Panc1 (cell line): ENCODE measurements at regions not wholly inside any gene's neighbourhood (a gene's known extent, or its start where the extent isn't known, plus 50 kb on each side); places are given as distances from the start of the nearest gene placed in this dataset.

Experiments
- ATAC-seq: fragments of 200-7000 bp; cut with Tn5 transposase; 2 replicates; pipeline ENCODE4 v1.9.1; 2020; ENCODE audit warnings: mild to moderate bottlenecking, moderate library complexity
- BruUV-seq: library from RNA; stranded (reverse); fragments of 400-500 nt; replicated peaks from 2 replicates; lab custom pipeline; 2021; lab: Mats Ljungman, UMichigan
- CTCF ChIA-PET: fragments of 300-600 bp; sonication (Branson Sonifier 250); formaldehyde crosslinking; loops from one replicate; lab custom pipeline; 2022; ENCODE audit warnings: antibody characterized with exemption; lab: Charles Lee
- POLR2A ChIA-PET: fragments of 300-600 bp; sonication (Branson Sonifier 250); formaldehyde crosslinking; loops from one replicate; lab custom pipeline; 2022; ENCODE audit warnings: antibody characterized with exemption; lab: Charles Lee
- DNase-seq: peaks from one replicate; pipeline ENCODE4 v3.0.0-alpha.2; 2010; ENCODE audit warnings: low read depth, low spot score
- H3K27ac ChIP-seq: 2 replicates; pipeline ENCODE4 v1.5.1; 2011; ENCODE audit warnings: mild to moderate bottlenecking, low read length, inconsistent platforms
- H3K27me3 ChIP-seq: fragments of 200-500 bp; sonication (Bioruptor generic); 2 replicates; pipeline ENCODE4 v1.6.0; 2014; ENCODE audit warnings: low read length, inconsistent platforms; ENCODE audit not compliant: control insufficient read depth, insufficient read depth
- H3K36me3 ChIP-seq: fragments of 200-500 bp; sonication (Bioruptor generic); 2 replicates; pipeline ENCODE4 v1.5.1; 2014; ENCODE audit warnings: inconsistent platforms, mild to moderate bottlenecking, low read length, moderate library complexity; ENCODE audit not compliant: control insufficient read depth, insufficient read depth
- H3K4me1 ChIP-seq: 2 replicates; pipeline ENCODE4 v1.5.1; 2011; ENCODE audit warnings: inconsistent platforms, mild to moderate bottlenecking, low read length, moderate library complexity; ENCODE audit not compliant: control insufficient read depth, insufficient read depth
- H3K4me3 ChIP-seq, 2 experiments: 2 replicates each; pipeline ENCODE4 v1.5.1; 2011 to 2012; ENCODE audit warnings: low read depth in 2 of 2, low read length in 2 of 2, mild to moderate bottlenecking in 2 of 2, inconsistent platforms in 1 of 2, moderate library complexity in 1 of 2
- H3K9me3 ChIP-seq: fragments of 200-500 bp; sonication (Bioruptor generic); 2 replicates; pipeline ENCODE4 v1.5.1; 2014; ENCODE audit warnings: low read depth, mild to moderate bottlenecking, inconsistent platforms, low read length, moderate library complexity; ENCODE audit not compliant: control insufficient read depth, insufficient read depth
- CTCF ChIP-seq: fragments of 450-650 bp; IDR thresholded peaks from 2 replicates; pipeline ENCODE4 v1.5.1; 2017; ENCODE audit warnings: mild to moderate bottlenecking
- POLR2AphosphoS5 ChIP-seq: IDR thresholded peaks from 2 replicates; pipeline ENCODE4 v1.6.1; 2012; ENCODE audit warnings: mild to moderate bottlenecking, low read depth, low read length, moderate library complexity
- REST ChIP-seq, 2 experiments: IDR thresholded peaks; 2 replicates each; pipeline ENCODE4 v1.6.1; 2011 to 2012; ENCODE audit warnings: low read depth in 2 of 2, control low read depth in 1 of 2, low read length in 1 of 2, mild to moderate bottlenecking in 1 of 2, moderate library complexity in 1 of 2; ENCODE audit not compliant: insufficient read depth in 1 of 2
- SIN3A ChIP-seq: IDR thresholded peaks from 2 replicates; pipeline ENCODE4 v1.6.1; 2012; ENCODE audit warnings: low read depth, mild to moderate bottlenecking, low read length, moderate library complexity, borderline replicate concordance; ENCODE audit not compliant: insufficient read depth
- TCF7L2 ChIP-seq: IDR thresholded peaks from 2 replicates; pipeline ENCODE4 v1.6.1; 2011; ENCODE audit warnings: mild to moderate bottlenecking, low read depth, low read length, inconsistent platforms
- in situ Hi-C: cut with HindIII; loops from 2 replicates; pipeline ENCODE4 v1.10.0; 2016; ENCODE audit warnings: low sequenced_read_pairs, low pct_unique_long_range_greater_than_20kb
- intact Hi-C: fragments of 100-400 bp; cut with micrococcal nuclease; formaldehyde crosslinking; loops from one replicate; pipeline ENCODE4 v1.10.0; 2022; ENCODE audit not compliant: unreplicated experiment

- TF ChIP-seq SIN3A (no peak), REST (IDR thresholded peaks at IDR 0.05; ENCODE audit: insufficient read depth in 1 of 2, low read depth in 2 of 2, low read length in 1 of 2) (no peak), POLR2AphosphoS5 (no peak), TCF7L2 (no peak), CTCF (no peak)
- ATAC-seq (no peak), DNase-seq (no peak)
- POLR2A ChIA-PET, result no interaction called here
- no peaks in the 10 kb centered on the region for H3K36me3 ChIP-seq
- no peak overlapping the region for H3K27ac ChIP-seq
- in situ Hi-C loops (no loop called here), intact Hi-C loops (no loop called here)
- no TSS peak for BruUV-seq
- H3K9me3 ChIP-seq, result 0 out of 2 replicates have a peak, but pooled peaks cover 3% of the 10 kb centered on the region
- H3K27me3 ChIP-seq, result no peaks in the 10 kb centered on the region
- CTCF ChIA-PET, result no interaction called here
- no peak overlapping the region for H3K4me3 ChIP-seq
- no peaks in the 10 kb centered on the region for H3K4me1 ChIP-seq
Measured at GRCh38 chr10:64658528-64658927, 1137.3 kb downstream of the REEP3 start.

DNA sequence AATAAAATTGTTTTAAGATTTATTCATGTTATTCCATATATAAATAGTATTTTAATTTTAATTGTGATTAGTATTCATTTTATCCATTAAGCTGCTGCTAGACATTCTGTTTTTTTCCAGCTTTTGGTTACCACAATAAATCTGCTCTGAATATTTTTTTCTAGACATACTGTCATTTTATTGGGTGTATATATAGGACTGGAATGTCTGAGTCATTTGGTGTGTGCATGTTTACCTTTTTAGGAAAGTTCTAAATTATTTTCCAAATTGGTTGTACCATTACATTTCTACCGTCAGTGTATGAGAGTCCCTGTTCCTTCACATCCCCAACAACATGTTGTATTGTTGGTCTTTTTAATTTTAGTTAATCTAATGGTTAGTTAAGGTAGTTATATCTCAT, 1138.1 kb downstream of the REEP3 start:
- H3K4me3 ChIP-seq, result no peak overlapping the region
- H3K27me3 ChIP-seq, result no peaks in the 10 kb centered on the region
- intact Hi-C loops (no loop called here), in situ Hi-C loops (no loop called here)
- ChIA-PET CTCF (no interaction called here), POLR2A (no interaction called here)
- DNase-seq (no peak), ATAC-seq (no peak)
- no peak overlapping the region for H3K27ac ChIP-seq
- no peaks in the 10 kb centered on the region for H3K4me1 ChIP-seq
- TF ChIP-seq POLR2AphosphoS5 (no peak), CTCF (no peak), TCF7L2 (no peak), REST (IDR thresholded peaks at IDR 0.05; ENCODE audit: insufficient read depth in 1 of 2, low read depth in 2 of 2, low read length in 1 of 2) (no peak), SIN3A (no peak)
- 0 out of 2 replicates have a peak, but pooled peaks cover 3% of the 10 kb centered on the region for H3K9me3 ChIP-seq
- BruUV-seq, result no TSS peak
- H3K36me3 ChIP-seq, result no peaks in the 10 kb centered on the region
